HG03521 (cell line): ENCODE measurements at regions not wholly inside any gene's neighbourhood (a gene's known extent, or its start where the extent isn't known, plus 50 kb on each side); places are given as distances from the start of the nearest gene placed in this dataset.
"Not testable (repeated sequence)": the region's sequence is repeated elsewhere in the genome, so short reads cannot be mapped to it uniquely, and the experiment has no call there.

Source experiments
- ATAC-seq: cut with Tn5 transposase; IDR thresholded peaks from one replicate; pipeline ENCODE4 v1.9.1; 2021; ENCODE audit warnings: mild to moderate bottlenecking, moderate library complexity; ENCODE audit not compliant: unreplicated experiment

DNA sequence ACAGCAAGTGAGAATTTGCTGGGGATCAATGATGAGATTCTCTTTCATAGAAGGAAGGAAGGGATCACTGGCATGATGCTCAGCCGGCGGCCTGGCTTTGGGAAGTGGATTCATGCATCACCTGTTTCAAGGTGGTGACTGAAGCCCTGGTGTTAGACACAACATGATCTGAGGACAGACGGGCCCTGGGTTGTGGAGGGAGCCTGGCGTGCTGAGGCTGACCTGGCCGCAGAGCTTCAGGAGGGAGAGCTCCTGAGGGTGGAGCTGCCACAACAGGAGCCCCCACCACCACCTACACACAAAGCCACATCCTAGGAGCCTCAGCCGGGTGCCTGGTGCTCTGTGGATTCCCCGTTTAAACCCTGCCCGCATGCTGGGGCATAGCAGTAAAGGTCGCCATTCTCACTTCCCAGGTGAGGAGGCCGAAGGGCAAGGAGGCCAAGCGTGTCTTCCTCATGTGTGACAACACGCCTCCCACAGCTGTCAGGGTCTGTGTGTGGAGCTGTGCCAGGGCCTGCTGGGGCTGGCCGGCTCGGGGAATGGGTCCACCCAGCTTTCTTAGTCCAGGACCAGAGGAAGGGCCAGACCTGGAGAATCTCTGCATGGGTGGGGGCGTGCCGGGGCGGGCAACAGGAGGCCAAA lies 107.0 kb downstream of the ERMARD start:
- ATAC-seq = no peak

DNA sequence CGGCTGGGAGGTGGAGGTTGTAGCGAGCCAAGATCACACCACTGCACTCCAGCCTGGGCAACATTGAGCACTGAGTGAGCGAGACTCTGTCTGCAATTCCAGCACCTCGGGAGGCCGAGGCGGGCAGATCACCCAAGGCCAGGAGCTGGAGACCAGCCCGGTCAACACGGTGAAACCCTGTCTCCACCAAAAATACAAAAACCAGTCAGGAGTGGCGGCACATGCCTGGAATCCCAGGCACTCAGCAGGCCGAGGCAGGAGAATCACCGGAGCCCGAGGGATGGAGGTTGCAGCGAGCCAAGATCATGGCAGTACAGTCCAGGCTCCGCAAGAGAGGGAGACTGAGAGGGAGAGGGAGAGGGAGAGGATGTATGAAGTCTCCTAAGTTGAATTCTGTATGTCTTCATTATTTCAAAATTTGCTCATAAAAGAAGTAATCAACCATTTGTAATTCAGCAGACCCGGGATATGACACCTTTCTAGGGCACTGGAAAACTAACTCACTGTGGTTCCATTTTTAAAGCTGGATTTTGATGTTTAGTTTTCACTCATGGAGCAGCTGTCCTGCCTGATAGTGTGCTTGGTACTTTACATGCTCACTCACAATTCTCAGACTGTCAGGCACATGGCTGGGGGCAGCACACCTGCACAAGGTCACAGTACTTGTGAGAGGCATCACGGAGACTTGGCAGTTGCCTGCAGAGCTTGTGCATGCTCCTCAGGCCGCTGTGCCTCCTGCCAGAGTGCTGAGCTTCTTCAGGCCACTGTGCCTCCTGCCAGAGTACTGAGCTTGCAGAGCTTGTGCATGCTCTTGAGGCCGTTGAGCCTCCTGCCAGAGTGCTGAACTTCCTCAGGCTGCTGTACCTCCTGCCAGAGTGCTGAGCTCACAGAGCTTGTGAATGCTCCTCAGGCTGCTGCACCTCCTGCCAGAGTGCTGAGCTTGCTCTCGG lies 106.2 kb downstream of the ERMARD start:
- ATAC-seq = no peak

DNA sequence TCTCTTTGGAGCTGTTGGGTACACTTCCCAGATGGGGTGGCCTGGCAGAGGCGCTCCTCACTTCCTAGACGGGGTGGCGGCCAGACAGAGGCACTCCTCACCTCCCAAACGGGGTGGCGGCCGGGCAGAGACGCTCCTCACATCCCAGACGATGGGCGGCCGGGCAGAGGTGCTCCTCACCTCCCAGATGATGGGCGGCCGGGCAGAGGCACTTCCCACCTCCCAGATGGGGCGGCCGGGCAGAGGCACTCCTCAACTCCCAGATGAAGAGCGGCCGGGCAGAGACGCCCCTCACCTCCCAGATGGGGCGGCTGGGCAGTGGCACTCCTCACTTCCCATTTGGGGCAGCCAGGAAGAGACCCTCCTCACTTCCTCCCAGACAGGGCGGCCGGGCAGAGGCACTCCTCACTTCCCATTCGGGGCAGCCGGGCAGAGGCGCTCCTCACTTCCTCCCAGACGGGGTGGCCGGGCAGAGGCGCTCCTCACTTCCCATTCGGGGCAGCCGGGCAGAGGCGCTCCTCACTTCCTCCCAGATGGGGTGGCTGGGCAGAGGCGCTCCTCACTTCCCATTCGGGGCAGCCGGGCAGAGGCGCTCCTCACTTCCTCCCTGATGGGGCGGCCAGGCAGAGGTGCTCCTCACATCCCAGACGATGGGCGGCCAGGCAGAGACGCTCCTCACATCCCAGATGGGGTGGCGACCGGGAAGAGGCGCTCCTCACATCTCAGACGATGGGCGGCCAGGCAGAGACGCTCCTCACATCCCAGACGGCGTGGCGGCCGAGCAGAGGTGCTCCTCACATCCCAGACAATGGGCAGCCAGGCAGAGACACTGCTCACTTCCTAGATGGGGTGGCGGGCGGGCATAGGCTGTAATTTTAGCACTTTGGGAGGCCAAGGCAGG lies 105.3 kb downstream of the ERMARD start:
- not testable (repeated sequence) for ATAC-seq

GRCh38 chr6:169854813-169855212 lies 103.4 kb downstream of the ERMARD start:
- no peak for ATAC-seq

DNA sequence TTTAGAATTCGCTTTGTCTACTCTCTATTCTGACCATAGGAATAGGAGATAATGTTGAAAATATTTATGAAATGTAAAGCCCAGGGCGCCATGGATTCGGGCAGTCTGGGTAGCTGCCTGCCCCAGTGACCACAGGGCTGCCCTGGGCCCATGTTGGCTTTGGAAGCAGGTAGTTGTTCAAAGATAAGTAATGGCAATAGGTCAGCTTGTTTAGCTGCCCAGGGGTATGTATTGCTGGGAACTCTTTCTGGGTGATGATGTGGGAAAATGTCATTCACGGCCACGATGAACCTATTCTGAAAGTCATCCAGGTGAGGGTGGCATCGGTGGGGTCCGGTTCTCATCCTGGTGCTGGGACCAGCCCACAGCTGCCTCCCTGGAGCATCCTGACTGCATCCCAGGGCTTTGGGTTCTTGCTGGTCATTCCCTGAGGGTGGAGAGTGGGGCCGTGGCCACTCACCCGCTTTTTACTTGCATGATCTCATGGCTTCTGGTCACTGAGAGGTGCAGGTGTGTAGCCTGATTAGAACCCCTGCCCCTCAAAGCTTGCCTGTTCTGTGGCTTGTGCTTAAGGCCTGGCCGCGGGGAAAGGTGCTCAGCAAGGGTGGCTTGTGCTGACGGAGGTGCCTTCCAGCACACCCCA lies 102.8 kb downstream of the ERMARD start:
- ATAC-seq = no peak

- ATAC-seq = no peak
These were observed 102.0 kb downstream of the ERMARD start for GRCh38 chr6:169853196-169854082.

DNA sequence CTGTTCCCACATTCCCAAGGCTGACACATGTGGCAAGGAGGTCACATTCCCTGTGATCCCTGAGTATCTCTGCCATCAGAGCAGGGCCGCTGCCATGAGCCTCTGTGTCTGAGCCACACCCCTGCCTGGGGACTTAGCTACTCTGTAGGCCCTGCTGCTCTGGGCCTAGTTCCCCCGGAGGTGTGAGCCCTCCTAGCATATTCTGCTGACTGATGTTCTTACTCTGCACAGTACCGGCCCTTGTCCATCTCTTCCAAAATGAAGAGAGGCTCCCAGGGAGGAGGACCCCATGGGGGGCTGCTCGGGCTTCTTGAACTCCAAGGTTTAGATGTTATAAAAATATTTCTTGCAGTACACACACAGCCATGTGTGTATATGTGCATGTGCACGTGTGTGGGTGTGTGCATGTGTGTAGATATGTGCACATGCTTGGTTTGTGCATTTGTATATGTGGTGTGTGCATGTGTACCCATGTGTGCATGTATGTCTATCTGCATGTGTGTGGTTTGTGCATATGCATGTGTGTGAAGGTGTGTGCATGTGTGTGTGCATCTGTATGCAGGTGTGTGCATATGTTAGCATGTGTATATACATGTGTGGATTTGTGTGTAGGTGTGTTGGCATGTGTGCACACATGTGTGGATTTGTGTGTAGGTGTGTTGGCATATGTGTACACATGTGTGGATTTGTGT lies 101.2 kb downstream of the ERMARD start:
- ATAC-seq = no peak

GRCh38 chr6:169851641-169852503 lies 100.5 kb downstream of the ERMARD start:
- ATAC-seq = no peak

DNA sequence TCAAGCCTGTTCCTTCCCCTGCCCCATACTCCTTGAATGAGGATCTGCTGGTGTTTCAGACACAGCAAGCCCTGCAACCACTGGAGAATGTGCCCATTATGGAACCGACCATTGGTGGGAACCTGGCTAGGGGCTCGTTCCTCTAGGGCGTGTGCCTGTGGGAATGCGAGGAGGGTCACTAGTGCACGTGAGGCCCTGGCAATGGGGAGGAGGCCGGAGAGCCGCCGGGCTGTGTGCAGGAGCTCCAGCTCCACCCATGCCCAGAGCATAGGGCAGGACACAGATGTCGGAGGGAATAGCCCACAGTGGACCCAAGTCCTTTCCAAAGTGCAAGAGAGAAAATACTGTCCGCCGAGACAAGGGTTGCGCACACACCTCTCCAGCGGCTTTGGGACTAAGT lies 99.3 kb downstream of the ERMARD start:
- ATAC-seq = no peak

DNA sequence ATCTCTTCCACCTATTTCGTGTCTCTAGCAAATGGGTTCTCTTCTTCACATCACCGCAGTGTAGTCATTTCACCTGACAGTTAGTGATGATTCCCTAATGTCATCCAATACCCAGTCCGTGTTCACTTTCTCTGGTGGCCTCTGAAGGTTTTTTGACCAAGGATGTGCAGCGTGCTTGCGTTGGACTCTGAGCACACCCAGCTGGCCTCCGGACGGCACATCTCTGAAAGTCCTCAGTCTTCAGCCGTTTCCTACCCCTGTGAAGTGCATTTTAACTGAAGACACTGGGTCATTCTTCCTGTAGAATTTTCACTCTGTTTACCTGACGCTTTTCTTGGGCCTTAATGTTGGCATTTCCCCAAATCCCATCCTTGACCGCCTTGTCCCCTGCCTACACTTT lies 98.7 kb downstream of the ERMARD start:
- ATAC-seq = no peak

- ATAC-seq = no peak
These were observed 98.0 kb downstream of the ERMARD start for GRCh38 chr6:169849396-169849795.

GRCh38 chr6:169848946-169849345 lies 97.5 kb downstream of the ERMARD start:
- no peak for ATAC-seq

DNA sequence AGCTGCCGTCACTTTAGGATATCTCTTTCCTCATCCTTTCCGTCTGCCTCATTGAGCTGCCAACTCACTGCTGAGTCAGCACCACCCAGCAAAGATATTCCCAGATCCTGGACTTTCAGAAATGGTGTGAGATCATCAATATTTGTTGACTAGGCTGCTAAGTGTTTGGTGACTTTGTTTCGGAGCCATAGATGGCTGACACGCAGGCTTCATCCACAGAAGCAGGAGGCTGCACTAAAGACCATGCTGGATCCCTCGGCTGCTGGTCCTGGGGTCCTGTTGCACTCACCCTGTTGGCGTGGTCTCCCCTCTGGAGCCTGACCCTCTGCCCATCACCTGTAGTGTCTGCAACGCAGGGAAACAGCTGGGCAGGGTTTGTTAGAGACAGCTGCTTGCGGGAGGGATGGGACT lies 96.5 kb downstream of the ERMARD start:
- ATAC-seq = no peak

GRCh38 chr6:169847141-169847674 lies 95.8 kb downstream of the ERMARD start:
- no peak for ATAC-seq

DNA sequence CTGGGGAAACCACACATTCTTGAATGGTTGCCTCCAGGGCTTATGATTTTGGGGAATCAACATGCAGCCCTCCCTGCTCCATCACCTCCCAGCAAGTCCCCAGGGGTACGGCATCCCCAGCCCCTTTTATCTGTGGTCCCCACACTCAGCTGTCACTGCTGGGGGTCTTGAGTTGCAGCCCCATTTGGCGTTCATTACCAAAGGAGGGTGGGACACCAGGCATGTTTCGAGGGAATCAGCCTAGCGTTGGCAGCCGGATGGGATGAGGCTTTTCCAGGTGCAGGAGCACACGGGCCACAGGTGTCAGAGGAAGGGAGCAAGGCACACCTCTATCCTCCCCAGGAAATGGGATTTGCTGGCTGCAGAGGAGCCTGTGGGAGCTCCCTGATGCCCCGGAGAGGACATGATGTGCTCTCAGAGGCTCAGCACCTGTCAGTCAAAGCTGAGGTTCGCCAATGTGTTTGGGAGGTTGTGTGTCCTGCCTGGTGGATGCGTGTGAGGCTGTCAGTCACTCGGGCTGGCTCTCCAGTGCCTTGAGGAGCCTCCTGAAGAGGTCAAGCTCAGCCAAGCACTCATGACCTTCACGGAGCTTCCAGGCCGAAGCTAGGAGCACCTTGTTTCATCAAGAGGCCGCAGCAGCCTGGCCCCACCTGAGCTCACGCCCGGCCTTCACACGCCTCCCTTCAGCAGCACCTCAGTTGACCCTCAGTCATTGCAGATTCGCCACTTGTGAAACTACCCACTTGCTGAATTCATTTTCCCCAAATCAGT lies 95.0 kb downstream of the ERMARD start:
- ATAC-seq = no peak

DNA sequence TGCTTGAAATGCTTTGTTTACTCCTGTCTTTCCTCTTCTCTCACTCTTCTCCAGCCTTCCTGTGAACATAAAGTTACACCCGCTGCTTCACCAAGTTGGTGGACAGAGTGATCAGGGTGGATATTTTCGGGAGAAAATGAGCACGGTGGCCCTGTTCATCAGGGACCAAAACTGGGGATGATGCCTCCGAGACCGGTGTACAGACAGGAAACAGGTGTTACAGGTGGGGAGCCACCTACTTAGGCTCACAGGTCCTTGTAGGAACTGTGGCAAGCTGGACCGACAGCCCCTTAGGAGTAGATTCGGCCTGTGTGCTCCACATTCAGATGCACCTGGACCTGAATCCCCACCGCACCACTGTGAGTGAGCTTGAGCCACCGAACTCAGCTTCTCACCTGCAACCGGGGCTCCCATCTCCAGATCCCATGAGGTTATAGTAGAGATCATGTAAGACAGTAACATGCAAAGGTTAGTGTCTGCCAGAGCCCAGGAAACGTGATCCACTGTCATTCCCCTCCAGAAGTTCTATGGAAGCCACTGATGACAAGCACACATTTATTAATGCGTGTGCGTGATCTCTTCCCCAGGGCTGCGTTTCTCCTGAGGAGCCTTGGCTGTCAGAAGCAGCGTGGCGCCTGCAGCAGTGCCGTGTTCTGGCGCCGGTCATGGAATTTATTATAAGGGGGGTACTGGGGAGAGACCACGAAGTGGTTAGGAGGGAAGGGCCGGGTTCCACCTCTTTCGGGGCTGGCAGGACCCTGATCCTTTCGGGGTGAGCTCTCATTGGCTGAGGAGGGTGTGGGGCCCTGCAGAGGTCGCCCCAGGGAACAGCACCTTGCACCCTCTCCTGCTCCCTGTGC lies 94.2 kb downstream of the ERMARD start:
- no peak for ATAC-seq
